ENCODE measurements at regions not wholly inside any gene's neighbourhood (a gene's known extent, or its start where the extent isn't known, plus 50 kb on each side); places are given as distances from the start of the nearest gene placed in this dataset.

GRCh38 chr17:77688369-77688768, 270.1 kb upstream of the TNRC6C start (continued):
- TF ChIP-seq ZNF407 (IDR thresholded peaks at IDR 0.05; ENCODE audit: low read depth) (no peak), KLF1 (tag; IDR thresholded peaks at IDR 0.05) (no peak), ZNF398 (CRISPR knock-in tag; IDR thresholded peaks at IDR 0.05) (no peak), ZNF140 (CRISPR knock-in tag; IDR thresholded peaks at IDR 0.05) (no peak), PRDM10 (IDR thresholded peaks at IDR 0.05; ENCODE audit: partially characterized antibody) (no peak), THAP7 (CRISPR knock-in tag; IDR thresholded peaks at IDR 0.05) (no peak), HOMEZ (CRISPR knock-in tag; IDR thresholded peaks at IDR 0.05) (no peak), SNAPC5 (CRISPR knock-in tag; IDR thresholded peaks at IDR 0.05) (no peak)
